ENCODE measurements at regions not wholly inside any gene's neighbourhood (a gene's known extent, or its start where the extent isn't known, plus 50 kb on each side); places are given as distances from the start of the nearest gene placed in this dataset.

DNA sequence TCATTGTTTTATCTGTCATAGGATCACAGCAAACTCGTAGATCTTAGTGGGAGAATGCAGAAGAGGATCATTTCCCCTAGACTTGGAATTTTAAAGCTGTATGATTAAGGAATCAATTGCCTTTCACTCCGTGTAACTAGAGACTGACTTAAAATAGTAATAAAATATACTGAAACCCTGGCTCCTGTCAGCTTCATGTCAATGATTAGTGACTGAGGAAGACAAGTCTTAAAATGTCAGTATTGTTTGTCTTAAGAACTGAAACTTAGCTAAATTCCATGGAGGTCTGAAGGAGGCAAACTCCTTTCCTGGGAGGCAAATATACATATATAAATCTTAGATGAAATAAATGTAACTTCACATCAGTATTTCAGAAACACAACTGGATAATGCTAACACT lies 1016.7 kb upstream of the PCDH10 start:
- H3K27ac ChIP-seq (ENCODE audit: low read length), result peak overlapping the region; percentile 61
- peak; percentile 97 for TF ChIP-seq EP300 (conservative IDR thresholded peaks at IDR 0.05; ENCODE audit: poor library complexity, severe bottlenecking)
- TF ChIP-seq POLR2AphosphoS5 (IDR thresholded peaks at IDR 0.05), result peak; percentile 84
- TF ChIP-seq TAF1 (IDR thresholded peaks at IDR 0.05; ENCODE audit: low read depth), result no peak
- TF ChIP-seq, protein P1, sequence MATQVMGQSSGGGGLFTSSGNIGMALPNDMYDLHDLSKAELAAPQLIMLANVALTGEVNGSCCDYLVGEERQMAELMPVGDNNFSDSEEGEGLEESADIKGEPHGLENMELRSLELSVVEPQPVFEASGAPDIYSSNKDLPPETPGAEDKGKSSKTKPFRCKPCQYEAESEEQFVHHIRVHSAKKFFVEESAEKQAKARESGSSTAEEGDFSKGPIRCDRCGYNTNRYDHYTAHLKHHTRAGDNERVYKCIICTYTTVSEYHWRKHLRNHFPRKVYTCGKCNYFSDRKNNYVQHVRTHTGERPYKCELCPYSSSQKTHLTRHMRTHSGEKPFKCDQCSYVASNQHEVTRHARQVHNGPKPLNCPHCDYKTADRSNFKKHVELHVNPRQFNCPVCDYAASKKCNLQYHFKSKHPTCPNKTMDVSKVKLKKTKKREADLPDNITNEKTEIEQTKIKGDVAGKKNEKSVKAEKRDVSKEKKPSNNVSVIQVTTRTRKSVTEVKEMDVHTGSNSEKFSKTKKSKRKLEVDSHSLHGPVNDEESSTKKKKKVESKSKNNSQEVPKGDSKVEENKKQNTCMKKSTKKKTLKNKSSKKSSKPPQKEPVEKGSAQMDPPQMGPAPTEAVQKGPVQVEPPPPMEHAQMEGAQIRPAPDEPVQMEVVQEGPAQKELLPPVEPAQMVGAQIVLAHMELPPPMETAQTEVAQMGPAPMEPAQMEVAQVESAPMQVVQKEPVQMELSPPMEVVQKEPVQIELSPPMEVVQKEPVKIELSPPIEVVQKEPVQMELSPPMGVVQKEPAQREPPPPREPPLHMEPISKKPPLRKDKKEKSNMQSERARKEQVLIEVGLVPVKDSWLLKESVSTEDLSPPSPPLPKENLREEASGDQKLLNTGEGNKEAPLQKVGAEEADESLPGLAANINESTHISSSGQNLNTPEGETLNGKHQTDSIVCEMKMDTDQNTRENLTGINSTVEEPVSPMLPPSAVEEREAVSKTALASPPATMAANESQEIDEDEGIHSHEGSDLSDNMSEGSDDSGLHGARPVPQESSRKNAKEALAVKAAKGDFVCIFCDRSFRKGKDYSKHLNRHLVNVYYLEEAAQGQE (IDR thresholded peaks at IDR 0.05; ENCODE audit: borderline replicate concordance), result peak; percentile 66
- TF ChIP-seq, protein P2, sequence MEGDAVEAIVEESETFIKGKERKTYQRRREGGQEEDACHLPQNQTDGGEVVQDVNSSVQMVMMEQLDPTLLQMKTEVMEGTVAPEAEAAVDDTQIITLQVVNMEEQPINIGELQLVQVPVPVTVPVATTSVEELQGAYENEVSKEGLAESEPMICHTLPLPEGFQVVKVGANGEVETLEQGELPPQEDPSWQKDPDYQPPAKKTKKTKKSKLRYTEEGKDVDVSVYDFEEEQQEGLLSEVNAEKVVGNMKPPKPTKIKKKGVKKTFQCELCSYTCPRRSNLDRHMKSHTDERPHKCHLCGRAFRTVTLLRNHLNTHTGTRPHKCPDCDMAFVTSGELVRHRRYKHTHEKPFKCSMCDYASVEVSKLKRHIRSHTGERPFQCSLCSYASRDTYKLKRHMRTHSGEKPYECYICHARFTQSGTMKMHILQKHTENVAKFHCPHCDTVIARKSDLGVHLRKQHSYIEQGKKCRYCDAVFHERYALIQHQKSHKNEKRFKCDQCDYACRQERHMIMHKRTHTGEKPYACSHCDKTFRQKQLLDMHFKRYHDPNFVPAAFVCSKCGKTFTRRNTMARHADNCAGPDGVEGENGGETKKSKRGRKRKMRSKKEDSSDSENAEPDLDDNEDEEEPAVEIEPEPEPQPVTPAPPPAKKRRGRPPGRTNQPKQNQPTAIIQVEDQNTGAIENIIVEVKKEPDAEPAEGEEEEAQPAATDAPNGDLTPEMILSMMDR (IDR thresholded peaks at IDR 0.05; ENCODE audit: poor library complexity, severe bottlenecking), result no peak
- TF ChIP-seq RAD21 (conservative IDR thresholded peaks at IDR 0.05), result no peak
- no peak for TF ChIP-seq MXI1 (conservative IDR thresholded peaks at IDR 0.05; ENCODE audit: poor library complexity, severe bottlenecking)
- peak; percentile 36 for TF ChIP-seq SMC3 (conservative IDR thresholded peaks at IDR 0.05; ENCODE audit: poor library complexity)
- no peak for TF ChIP-seq EZH2 (IDR thresholded peaks at IDR 0.05; ENCODE audit: borderline replicate concordance, insufficient read depth, low read length, poor library complexity, severe bottlenecking)
- no peaks in the 10 kb centered on the region for H3K79me2 ChIP-seq (replicated peaks; ENCODE audit: insufficient read depth, low read length)
- no peaks in the 10 kb centered on the region for H3K36me3 ChIP-seq (ENCODE audit: insufficient read depth, low read length)
- H3F3A ChIP-seq (ENCODE audit: insufficient read depth, low read length, poor library complexity, severe bottlenecking), result no peaks in the 10 kb centered on the region
- no peaks in the 10 kb centered on the region for H3K9me3 ChIP-seq (ENCODE audit: low read length)
- H3K27me3 ChIP-seq (ENCODE audit: insufficient read depth, low read depth, low read length), result no peaks in the 10 kb centered on the region
- H2AFZ ChIP-seq (ENCODE audit: low read depth, low read length), result no peak overlapping the region
- H4K20me1 ChIP-seq (ENCODE audit: insufficient read depth), result no peaks in the 10 kb centered on the region
- H3K4me2 ChIP-seq (ENCODE audit: low read length), result no peak overlapping the region
- H3K4me3 ChIP-seq (ENCODE audit: low read length), result peak overlapping the region; percentile 15
- H3K9ac ChIP-seq (ENCODE audit: low read length), result no peak overlapping the region
- no peaks in the 10 kb centered on the region for H3K9me2 ChIP-seq (ENCODE audit: insufficient read depth, low read length)

DNA sequence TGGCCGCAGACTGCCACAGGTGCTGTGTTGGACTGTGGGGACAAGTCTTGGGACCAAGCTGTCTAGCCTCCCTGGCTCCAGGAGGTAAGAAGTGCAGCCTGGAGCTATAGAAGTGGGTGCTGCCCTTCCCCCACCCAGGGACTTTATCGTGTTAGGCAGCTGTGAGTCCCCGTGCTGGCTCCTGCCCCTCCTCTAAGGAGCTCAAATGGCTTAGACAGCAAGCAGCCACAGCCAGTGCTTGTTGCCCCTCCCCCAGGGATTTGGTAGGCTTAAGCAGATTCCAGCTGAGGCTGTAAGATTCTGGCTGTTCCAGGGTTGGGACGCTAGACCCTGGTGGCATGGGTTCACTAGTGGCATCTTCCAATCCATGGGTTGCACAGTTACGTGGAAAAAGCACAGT lies 979.4 kb upstream of the PCDH10 start:
- H3K27me3 ChIP-seq (ENCODE audit: insufficient read depth, low read depth, low read length), result no peaks in the 10 kb centered on the region
- TF ChIP-seq POLR2AphosphoS5 (IDR thresholded peaks at IDR 0.05) (no peak), EZH2 (IDR thresholded peaks at IDR 0.05; ENCODE audit: borderline replicate concordance, insufficient read depth, low read length, poor library complexity, severe bottlenecking) (no peak), RAD21 (conservative IDR thresholded peaks at IDR 0.05) (no peak), MXI1 (conservative IDR thresholded peaks at IDR 0.05; ENCODE audit: poor library complexity, severe bottlenecking) (no peak), EP300 (conservative IDR thresholded peaks at IDR 0.05; ENCODE audit: poor library complexity, severe bottlenecking) (no peak), SMC3 (conservative IDR thresholded peaks at IDR 0.05; ENCODE audit: poor library complexity) (no peak)
- TF ChIP-seq, protein P2 (IDR thresholded peaks at IDR 0.05; ENCODE audit: poor library complexity, severe bottlenecking), result no peak
- TF ChIP-seq, protein P1 (IDR thresholded peaks at IDR 0.05; ENCODE audit: borderline replicate concordance), result no peak
- H3K9ac ChIP-seq (ENCODE audit: low read length), result no peak overlapping the region
- no peaks in the 10 kb centered on the region for H3K79me2 ChIP-seq (replicated peaks; ENCODE audit: insufficient read depth, low read length)
- no peak overlapping the region for H2AFZ ChIP-seq (ENCODE audit: low read depth, low read length)
- no peaks in the 10 kb centered on the region for H3F3A ChIP-seq (ENCODE audit: insufficient read depth, low read length, poor library complexity, severe bottlenecking)
- H3K4me3 ChIP-seq (ENCODE audit: low read length), result no peak overlapping the region
- H3K4me2 ChIP-seq (ENCODE audit: low read length), result no peak overlapping the region
- no peaks in the 10 kb centered on the region for H4K20me1 ChIP-seq (ENCODE audit: insufficient read depth)
- H3K9me2 ChIP-seq (ENCODE audit: insufficient read depth, low read length), result no peaks in the 10 kb centered on the region
- no peaks in the 10 kb centered on the region for H3K9me3 ChIP-seq (ENCODE audit: low read length)
- no peak overlapping the region for H3K27ac ChIP-seq (ENCODE audit: low read length)
- no peaks in the 10 kb centered on the region for H3K36me3 ChIP-seq (ENCODE audit: insufficient read depth, low read length)
